ENCODE measurements at regions not wholly inside any gene's neighbourhood (a gene's known extent, or its start where the extent isn't known, plus 50 kb on each side); places are given as distances from the start of the nearest gene placed in this dataset.

GRCh38 chr12:126061777-126062176 lies 996.5 kb downstream of the AACS start:
- TF ChIP-seq EZH2 (IDR thresholded peaks at IDR 0.05; ENCODE audit: insufficient read depth, poor library complexity, severe bottlenecking) (no peak), EZH2phosphoT487 (IDR thresholded peaks at IDR 0.05; ENCODE audit: insufficient read depth, low read depth) (no peak)

Data from GM23248 (cell line).